Ishikawa (cell line): ENCODE measurements at regions not wholly inside any gene's neighbourhood (a gene's known extent, or its start where the extent isn't known, plus 50 kb on each side); places are given as distances from the start of the nearest gene placed in this dataset.

Source experiments
- CEBPB ChIP-seq: IDR thresholded peaks from 2 replicates; pipeline ENCODE4 v1.6.1; 2012
- EGR1 ChIP-seq: IDR thresholded peaks from 2 replicates; pipeline ENCODE4 v1.6.1; 2012
- EP300 ChIP-seq: IDR thresholded peaks from 2 replicates; pipeline ENCODE4 v1.6.1; 2012; ENCODE audit warnings: borderline replicate concordance
- FOXM1 ChIP-seq: IDR thresholded peaks from 2 replicates; pipeline ENCODE4 v1.6.1; 2012; ENCODE audit warnings: low read depth, borderline replicate concordance
- REST ChIP-seq: IDR thresholded peaks from 2 replicates; pipeline ENCODE4 v1.6.1; 2012; ENCODE audit warnings: low read depth, mild to moderate bottlenecking
- TAF1 ChIP-seq: IDR thresholded peaks from 2 replicates; pipeline ENCODE4 v1.6.1; 2012; ENCODE audit warnings: low read depth, mild to moderate bottlenecking
- TEAD4 ChIP-seq: IDR thresholded peaks from 2 replicates; pipeline ENCODE4 v1.6.1; 2012
- USF1 ChIP-seq: IDR thresholded peaks from 2 replicates; pipeline ENCODE4 v1.6.1; 2012
- YY1 ChIP-seq: IDR thresholded peaks from 2 replicates; pipeline ENCODE4 v1.6.1; 2012; ENCODE audit warnings: low read depth

GRCh38 chr3:24060055-24060454 is 115.0 kb downstream of the NR1D2 start:
- TF ChIP-seq CEBPB (peak; percentile 15; the same call in 1 of the 2 replicates), EP300 (no peak; the same call in 1 of the 2 replicates), TAF1 (no peak), YY1 (no peak), TEAD4 (peak; percentile 83), EGR1 (no peak), REST (no peak), FOXM1 (no peak; the same call in 1 of the 2 replicates), USF1 (no peak)
